GM19035 (cell line): ENCODE measurements at regions not wholly inside any gene's neighbourhood (a gene's known extent, or its start where the extent isn't known, plus 50 kb on each side); places are given as distances from the start of the nearest gene placed in this dataset.
"Not testable (repeated sequence)": the region's sequence is repeated elsewhere in the genome, so short reads cannot be mapped to it uniquely, and the experiment has no call there.

Source experiments
- ATAC-seq: cut with Tn5 transposase; IDR thresholded peaks from one replicate; pipeline ENCODE4 v1.9.1; 2021; ENCODE audit not compliant: unreplicated experiment

DNA sequence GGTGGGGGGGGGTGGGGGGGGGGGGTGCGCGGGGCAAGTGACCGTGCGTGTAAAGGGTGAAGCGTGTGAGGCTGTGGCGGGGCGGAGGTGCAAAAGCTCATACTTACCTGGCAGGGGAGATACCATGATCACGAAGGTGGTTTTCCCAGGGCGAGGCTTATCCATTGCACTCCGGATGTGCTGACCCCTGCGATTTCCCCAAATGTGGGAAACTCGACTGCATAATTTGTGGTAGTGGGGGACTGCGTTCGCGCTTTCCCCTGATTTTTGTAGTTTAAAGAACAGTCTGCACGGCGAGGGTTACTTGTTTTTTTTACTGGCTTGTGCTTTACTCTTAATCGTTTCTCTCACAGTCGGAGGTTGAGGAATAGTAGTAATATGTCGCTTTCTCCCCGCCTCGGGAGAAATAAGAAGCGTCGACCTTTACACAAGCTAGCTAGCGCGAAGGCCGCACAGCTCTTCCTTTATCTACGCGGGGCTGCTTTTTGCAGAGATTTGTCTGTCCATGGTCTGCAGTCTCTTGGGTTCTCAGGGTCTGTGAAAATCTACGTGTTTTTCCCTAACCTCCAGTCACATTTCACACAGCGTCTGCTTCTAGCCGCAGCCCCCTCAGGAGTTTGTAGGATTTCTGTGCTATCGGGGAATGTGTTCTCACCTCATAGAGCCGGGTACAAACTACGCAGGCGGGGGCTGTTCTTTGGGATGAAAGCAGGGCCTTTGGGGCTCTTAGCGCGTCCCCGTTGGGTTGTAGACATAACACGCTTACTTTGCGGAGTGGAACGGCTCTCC, 148.1 kb upstream of the NOTCH2NLA start:
- peak; percentile 95 for ATAC-seq

DNA sequence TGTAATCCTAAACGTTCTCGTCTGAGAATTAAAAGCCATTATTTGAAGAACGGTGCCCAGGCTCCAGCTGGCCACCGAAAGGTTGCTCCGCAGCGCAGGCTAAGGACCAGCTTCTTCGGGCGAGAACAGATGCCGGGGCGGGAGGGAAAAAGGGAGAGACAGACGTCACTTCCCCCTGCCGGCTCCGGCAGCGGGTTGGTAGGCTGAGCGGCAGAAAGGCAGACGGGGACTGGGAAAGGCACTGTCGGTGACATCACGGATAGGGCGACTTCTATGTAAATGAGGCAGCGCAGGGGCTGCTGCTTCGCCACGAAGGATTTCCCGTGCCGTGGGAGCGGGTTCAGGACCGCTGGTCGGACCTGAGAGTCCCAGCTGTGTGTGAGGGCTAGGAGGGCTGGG, 147.5 kb upstream of the NOTCH2NLA start:
- peak; percentile 45 for ATAC-seq

DNA sequence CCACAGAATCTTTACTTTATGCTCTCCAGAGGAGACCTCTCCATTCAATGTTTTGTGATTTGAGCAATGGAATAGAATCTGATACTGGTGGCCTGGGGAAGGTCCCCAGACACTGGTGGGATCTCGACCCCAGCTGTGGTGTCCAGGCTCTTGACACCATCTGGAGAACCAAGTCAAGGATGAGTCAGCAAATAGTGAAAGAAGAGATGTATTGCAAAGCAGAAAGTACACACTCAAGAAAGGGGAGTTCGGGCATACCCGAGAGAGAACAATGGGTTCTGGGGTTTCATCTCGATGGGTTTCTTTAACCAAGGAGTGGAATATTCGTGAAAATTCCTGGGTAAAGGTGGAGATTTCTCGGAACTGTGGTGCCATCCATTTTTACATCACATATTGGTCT, 146.3 kb upstream of the NOTCH2NLA start:
- not testable (repeated sequence) for ATAC-seq

DNA sequence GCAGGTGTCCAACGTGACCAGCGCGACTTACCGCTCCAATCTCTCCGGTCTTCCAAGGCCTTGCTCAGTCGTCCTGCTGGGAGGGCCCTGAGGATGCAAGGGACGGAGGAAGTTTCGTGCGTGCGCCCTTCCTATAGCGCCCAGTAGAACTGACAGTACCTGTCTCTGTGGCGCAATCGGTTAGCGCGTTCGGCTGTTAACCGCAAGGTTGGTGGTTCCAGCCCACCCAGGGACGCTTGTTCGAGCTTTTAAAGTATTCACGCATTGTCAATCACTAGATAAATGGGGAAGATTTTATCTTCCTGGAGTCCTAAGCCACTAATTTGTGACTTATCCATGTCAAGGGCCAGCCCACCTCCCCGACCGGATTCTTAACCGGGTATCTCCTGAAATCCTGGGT, 141.1 kb upstream of the NOTCH2NLA start:
- not testable (repeated sequence) for ATAC-seq

DNA sequence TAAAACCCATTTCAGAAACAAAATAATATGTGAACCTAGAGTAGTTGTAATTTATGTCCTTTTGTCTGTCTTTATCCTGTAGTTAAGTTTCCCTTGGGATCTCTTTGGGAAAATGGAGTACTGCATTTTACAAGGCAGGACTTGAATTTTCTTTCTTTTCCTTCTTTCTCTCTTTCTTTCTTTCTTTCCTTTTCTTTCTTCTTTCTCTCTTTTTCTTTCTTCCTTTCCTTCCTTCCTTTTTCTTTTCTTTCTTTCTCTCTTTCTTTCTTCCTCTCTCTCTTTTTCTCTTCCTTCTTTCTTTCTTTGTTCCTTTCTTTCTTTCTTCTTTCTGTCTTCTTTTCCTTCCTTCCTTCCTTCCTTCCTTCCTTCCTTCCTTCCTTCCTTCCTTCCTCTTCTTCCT, 126.6 kb upstream of the NOTCH2NLA start:
- ATAC-seq: not testable (repeated sequence)

DNA sequence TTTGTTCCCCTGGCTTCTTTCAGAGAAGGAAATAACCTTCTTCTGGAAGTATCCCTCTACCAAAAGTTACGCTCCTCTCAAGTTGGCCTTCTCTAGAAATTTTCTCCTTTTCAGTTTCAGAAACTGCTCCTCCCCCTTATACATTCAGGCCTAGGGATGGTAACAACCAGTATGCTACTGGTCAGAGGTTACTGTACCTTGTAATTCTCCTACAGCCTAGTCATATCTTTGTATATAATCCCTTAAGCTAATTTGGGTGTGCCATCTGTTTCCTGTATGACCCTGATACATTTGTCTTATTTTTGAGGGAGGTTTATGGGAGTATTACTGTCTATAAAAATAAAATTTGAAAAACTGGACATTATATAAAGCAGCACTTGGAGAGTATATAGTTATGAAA, 98.0 kb upstream of the NOTCH2NLA start:
- not testable (repeated sequence) for ATAC-seq

DNA sequence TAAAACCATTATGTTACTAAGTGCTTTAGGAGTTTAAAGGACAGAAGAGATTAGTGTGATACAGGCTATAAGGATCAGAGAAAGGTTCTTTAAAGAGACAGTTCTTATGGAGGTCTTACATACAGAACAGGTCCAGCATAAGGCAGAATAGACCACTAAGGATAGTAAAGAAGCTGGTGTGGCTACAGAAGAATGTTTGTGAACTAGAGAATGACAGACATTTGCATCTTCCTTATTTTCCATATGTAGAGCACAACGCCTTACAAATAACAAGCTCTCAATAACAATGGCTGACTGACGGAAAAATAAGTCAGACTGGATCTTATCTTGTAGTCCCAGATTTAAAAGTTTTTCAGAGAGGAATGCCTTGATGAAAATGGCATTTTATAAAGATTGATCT, 95.6 kb upstream of the NOTCH2NLA start:
- ATAC-seq: not testable (repeated sequence)

DNA sequence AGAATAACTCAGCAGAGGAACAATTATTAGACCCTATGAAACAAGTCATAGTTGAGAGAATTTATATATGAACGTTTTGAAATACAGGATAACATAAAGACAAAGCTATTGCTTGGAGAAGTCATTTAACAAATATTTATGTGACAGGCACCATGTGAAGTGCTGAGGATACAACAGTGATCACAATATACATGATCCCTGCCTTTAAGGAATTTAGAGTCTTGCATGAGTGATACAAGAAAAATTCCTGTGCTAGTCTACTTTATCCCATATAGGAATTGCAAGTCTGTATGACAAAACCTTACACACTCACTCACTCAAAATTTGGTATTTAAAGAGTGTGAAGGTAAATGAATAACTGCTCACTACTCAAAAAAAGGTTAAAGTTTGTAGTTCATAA, 94.5 kb upstream of the NOTCH2NLA start:
- ATAC-seq: not testable (repeated sequence)

DNA sequence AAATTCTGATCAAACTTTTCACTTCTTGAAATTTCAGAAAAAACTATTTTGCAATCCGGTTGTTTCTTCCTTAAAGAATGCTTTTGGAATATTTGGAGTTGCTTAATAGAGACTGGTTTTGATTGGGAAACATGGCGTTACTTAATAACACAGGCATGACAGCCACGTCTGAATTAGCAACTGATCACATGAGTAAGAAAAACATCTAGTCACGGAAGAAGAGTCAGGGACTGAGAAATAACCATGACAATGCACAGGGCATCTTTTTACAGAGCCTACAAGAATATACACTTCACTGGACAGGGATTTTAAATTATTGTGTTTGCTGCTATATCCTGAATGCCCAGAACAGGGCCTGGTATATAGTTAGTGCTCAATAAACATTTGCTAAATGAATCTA, 94.1 kb upstream of the NOTCH2NLA start:
- ATAC-seq: not testable (repeated sequence)

DNA sequence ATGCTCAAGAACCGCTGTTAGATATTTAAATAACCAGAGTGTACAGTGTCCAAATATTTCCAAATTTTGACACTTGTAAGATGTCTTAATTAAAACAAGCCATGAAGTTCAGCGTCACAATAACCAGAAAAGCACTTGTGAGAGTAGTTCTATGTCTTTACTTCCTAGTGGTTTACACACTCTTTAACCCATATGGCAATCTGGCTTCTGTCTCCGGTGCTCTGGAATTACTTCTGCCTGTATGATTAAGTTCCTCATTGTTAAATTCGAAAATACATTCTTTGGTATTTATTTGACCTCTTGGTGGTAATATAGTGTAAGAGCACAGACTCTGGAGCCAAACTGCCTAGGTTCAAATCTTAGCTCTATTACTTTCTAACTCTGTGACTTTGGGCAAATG, 89.9 kb upstream of the NOTCH2NLA start:
- not testable (repeated sequence) for ATAC-seq

DNA sequence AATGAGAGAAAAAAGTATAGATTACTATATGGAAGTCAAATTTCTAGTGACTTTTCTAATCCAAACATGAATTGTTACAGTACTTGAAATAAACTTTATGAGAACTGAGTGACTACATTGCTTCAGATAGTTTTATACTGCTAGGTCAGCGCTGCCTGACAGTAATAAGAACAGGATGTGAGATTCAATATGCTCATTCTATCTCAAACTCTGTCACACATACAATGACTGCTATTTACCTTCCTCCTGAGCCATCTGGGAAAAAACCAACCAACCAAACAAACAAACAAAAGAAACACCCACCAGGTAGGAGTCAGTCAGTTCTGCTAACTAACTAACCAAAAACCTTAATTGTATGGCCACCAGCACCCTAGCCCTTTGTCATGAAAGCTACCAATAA, 89.0 kb upstream of the NOTCH2NLA start:
- not testable (repeated sequence) for ATAC-seq

DNA sequence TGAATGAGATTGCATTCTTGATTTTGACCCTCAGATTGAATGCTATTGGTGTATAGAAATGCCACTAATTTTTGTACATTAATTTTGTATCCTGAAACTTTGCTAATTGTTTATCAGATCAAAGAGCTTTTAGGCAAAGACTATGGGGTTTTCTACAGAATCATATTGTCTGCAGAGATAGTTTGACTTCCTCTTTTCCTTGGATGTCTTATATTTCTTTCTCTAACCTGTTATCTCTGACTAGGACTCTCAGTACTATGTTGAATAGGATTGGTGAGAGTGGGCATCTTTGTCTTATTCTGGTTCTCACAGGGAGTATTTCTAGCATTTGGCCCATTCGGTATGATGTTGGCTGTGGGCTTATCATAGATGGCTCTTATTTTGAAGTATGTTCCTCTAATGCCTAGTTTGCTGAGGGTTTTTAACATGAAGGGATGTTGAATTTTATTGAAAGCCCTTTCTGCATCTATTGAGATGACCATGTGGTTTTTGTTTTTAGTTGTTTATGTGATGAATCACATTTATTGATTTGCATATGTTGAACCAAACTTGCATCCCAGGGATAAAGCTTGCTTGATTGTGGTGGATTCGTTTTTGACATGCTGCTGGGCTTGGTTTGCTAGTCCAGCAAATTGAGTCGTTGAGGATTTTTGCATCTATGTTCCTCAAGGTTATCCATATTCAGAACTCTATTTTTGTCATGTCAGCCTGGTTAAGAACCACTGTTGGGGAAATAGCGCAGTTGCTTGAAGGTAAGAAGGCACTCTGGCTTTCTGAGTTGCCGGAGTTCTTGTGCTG, 85.8 kb upstream of the NOTCH2NLA start:
- not testable (repeated sequence) for ATAC-seq

DNA sequence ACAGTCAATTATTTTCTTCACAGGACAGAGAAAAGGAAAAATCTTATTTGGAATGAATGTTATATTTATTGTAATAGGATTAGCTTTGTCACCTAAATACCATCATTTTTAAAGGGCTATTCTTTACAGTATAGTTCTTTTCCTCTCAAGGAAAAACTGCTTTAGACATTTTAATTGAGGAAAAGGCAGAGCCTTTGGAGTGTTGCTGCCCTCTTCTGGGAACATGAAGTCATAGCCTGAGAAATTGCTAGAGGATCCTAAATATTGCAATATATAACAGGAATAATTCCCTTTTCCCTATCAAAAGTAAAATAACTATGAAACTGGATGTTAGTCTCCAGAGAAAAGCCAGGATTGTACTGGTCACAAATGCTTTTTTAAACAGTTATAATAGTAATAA, 81.8 kb upstream of the NOTCH2NLA start:
- not testable (repeated sequence) for ATAC-seq

DNA sequence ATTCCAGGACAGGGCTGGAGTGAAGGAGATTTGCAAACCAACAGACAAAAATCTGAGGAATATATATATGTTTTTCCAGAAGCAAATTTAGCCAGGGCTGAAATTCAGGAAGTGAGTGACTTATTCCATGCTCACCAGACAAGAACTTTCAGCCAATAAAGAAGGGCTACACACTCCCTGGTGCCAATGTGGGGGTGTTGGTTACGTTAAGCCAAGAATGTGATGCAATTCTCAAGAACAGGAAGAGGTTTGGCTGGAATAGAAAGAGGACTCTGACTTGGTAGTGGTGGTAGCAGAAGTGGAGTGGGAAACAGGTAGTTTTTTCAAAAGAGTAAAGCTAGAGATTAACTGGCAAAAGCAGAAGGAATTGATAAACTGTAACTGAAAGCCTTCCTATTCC, 80.6 kb upstream of the NOTCH2NLA start:
- not testable (repeated sequence) for ATAC-seq

DNA sequence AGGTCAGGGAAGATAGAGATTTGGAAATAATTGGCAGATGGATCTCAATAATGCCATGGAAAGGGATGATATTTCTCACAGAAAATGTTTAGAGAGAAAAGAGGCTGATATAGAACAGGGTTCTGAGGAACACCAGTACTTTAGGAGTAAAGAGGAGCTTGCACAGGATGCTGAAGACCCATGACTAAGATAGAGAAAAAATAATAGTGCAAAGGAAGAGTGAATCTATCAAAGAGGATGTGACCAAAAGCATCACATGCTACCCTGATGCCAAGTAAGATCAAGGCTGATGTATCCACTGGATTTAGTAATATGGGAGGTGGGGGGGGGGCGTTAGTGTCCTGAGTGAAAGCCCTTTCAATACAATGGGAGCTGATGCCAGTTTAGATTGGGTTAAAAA, 80.1 kb upstream of the NOTCH2NLA start:
- ATAC-seq: not testable (repeated sequence)

DNA sequence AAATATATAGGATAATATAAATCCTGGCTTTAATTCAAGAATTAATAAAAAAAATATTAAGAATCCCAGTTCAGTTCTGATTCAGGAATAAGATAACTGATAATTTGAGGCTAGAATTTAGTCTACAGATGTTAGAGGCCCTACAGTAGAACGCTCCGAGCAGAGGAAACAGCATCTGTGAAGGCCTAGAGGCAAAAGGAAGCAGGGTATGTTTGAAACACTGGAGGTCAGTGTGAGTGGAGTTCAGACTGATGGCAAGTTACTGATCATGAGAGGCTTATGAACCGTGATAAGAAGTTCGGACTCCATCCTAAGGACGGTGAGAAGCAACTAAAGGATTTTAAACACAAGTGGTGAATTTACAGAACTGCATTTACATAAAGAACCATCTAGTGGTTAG, 79.3 kb upstream of the NOTCH2NLA start:
- not testable (repeated sequence) for ATAC-seq

DNA sequence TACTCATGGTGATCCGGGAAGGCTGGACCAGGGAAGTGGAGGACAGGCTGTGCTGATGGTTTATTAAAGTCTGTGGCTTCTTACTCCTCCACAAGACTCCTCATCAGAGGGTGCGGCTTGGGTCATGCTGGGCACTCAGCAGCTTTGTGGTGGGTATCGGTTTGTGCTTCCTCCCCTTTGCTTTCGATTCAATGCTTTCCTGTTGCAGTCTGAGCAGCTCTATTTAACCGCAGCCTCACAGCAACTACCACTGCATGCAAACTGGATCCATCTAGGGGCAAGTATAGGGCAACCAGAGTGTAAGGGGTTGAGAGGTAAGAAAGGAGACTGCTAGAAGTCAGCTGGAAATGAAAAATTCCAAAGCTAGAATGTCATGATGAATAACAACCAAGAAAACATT, 78.8 kb upstream of the NOTCH2NLA start:
- peak; percentile 96 for ATAC-seq

DNA sequence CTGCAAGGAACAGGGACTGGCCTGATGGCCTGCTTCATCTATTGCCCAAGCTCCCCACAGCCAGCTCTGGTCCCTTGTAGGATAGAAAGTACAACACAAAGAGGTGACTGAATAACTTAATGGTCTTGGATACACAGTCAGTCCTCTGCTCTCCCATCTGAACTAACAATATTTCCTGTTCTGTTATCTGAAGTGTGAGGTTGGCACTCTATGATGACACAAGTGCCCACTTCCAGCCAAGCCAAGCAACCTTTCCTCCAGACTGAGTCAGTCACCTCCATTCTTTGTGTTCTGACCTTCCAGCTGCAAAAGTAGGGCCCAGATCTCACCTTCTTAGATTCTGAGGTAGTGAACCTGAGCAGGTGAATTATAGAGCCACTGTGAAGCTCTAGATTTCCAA, 77.8 kb upstream of the NOTCH2NLA start:
- not testable (repeated sequence) for ATAC-seq

DNA sequence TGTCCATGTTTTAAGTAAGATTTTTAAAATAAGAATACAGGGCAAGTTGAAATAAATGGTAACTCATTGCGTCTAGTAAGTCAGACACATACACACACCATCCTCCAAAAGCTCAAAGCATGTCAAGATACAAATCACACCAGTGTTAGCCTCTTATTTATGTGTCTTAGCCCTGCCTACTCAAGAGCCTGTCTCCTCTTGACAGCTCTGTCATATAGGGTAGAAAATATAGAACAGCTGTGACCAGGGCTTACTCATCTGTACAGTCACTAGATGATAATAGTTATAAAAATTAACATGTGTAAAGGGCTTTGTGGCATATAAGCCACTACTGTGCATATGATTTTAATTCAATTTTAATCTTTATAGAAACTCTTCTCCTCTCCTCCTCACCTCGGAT, 76.6 kb upstream of the NOTCH2NLA start:
- ATAC-seq: not testable (repeated sequence)

DNA sequence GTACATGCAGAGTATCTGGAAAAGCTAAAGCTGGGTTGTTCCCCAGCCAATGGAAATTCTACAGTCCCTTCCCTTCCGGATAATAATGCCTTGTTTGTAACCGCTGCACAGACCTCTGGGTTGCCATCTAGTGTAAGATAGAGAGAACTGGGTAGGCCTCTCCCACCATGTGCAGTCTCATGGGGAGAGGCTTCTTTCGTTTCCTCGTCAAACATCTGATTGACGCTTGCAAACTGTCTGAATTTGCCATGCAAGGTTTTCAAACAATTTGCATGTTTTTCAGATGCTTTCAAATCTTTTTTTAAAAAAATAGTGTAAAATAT, 69.7 kb upstream of the NOTCH2NLA start:
- ATAC-seq: peak; percentile 92

DNA sequence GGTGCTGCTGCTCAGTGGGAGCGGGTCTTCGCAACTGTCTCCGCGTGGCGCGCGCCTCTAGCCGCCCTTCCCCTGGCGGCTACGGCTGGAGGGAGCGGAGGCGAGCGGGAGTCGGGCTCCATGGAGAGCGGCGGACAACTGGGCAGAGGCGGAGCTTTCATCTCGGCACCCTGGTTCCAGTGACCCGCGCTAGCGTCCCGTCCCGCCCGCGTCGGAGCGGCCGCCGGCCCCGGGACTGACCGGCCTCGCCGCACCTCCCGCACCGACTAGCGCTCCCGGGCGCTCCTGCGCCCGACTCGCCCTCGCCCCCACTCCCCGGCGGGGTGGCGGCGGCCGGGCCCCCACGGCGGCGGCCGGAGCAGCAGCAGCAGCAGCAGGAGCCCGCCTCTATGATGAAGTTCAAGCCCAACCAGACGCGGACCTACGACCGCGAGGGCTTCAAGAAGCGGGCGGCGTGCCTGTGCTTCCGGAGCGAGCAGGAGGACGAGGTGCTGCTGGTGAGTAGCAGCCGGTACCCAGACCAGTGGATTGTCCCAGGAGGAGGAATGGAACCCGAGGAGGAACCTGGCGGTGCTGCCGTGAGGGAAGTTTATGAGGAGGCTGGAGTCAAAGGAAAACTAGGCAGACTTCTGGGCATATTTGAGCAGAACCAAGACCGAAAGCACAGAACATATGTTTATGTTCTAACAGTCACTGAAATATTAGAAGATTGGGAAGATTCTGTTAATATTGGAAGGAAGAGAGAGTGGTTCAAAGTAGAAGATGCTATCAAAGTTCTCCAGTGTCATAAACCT, 69.2 kb upstream of the NOTCH2NLA start:
- peak; percentile 51 for ATAC-seq
